COR-L47 (cell line): ENCODE measurements at regions not wholly inside any gene's neighbourhood (a gene's known extent, or its start where the extent isn't known, plus 50 kb on each side); places are given as distances from the start of the nearest gene placed in this dataset.
"Not testable (repeated sequence)": the region's sequence is repeated elsewhere in the genome, so short reads cannot be mapped to it uniquely, and the experiment has no call there.

Experiments
- DNase-seq: peaks from one replicate; lab custom pipeline; 2025; lab: John Stamatoyannopoulos, UW

- no peak for DNase-seq
These were observed 1021.3 kb upstream of the GYPC start for GRCh38 chr2:125634662-125635061.

GRCh38 chr2:125638345-125638744 is 1017.6 kb upstream of the GYPC start:
- no peak for DNase-seq

- no peak for DNase-seq
These were observed 1013.9 kb upstream of the GYPC start for GRCh38 chr2:125642032-125642431.

- DNase-seq = no peak
These were observed 1012.8 kb upstream of the GYPC start for GRCh38 chr2:125643128-125643527.

- no peak for DNase-seq
These were observed 1012.4 kb upstream of the GYPC start for GRCh38 chr2:125643585-125643984.

- no peak for DNase-seq
These were observed 1011.7 kb upstream of the GYPC start for GRCh38 chr2:125644257-125644656.

GRCh38 chr2:125652280-125652679 is 1003.7 kb upstream of the GYPC start:
- no peak for DNase-seq

- no peak for DNase-seq
These were observed 1001.7 kb upstream of the GYPC start for GRCh38 chr2:125654226-125654625.

- no peak for DNase-seq
These were observed 999.8 kb upstream of the GYPC start for GRCh38 chr2:125656190-125656589.

- DNase-seq = no peak
These were observed 997.4 kb upstream of the GYPC start for GRCh38 chr2:125658583-125658982.

GRCh38 chr2:125660369-125660768 is 995.6 kb upstream of the GYPC start:
- not testable (repeated sequence) for DNase-seq

- no peak for DNase-seq
These were observed 988.3 kb upstream of the GYPC start for GRCh38 chr2:125667630-125668029.

- no peak for DNase-seq
These were observed 976.1 kb upstream of the GYPC start for GRCh38 chr2:125679903-125680302.

GRCh38 chr2:125680809-125681208 is 975.1 kb upstream of the GYPC start:
- DNase-seq = no peak

GRCh38 chr2:125681576-125681975 is 974.4 kb upstream of the GYPC start:
- DNase-seq = no peak

GRCh38 chr2:125681976-125682805 is 973.8 kb upstream of the GYPC start:
- DNase-seq = no peak

GRCh38 chr2:125684256-125684655 is 971.7 kb upstream of the GYPC start:
- DNase-seq = no peak

- no peak for DNase-seq
These were observed 971.0 kb upstream of the GYPC start for GRCh38 chr2:125684932-125685331.

GRCh38 chr2:125696560-125696959 is 959.4 kb upstream of the GYPC start:
- DNase-seq = peak; percentile 76

- DNase-seq = no peak
These were observed 957.7 kb upstream of the GYPC start for GRCh38 chr2:125698280-125698679.

GRCh38 chr2:125701070-125701469 is 954.9 kb upstream of the GYPC start:
- DNase-seq = no peak

- no peak for DNase-seq
These were observed 948.3 kb upstream of the GYPC start for GRCh38 chr2:125707611-125708010.

- DNase-seq = no peak
These were observed 945.4 kb upstream of the GYPC start for GRCh38 chr2:125710561-125710960.

- DNase-seq = no peak
These were observed 944.9 kb upstream of the GYPC start for GRCh38 chr2:125711075-125711474.
